Keratinocyte (primary cell): ENCODE measurements at regions not wholly inside any gene's neighbourhood (a gene's known extent, or its start where the extent isn't known, plus 50 kb on each side); places are given as distances from the start of the nearest gene placed in this dataset.
A peak's percentile ranks its signal among the peaks of the same experiment; 100 is the strongest.

ENCODE experiments used
- DNase-seq: peaks from one replicate; pipeline ENCODE4 v3.0.0-alpha.2; 2011; ENCODE audit warnings: low read depth, missing footprints, low spot score
- FAIRE-seq: peaks from 2 replicates; lab custom pipeline; 2011; peaks lifted over from hg19 to GRCh38; lab: Jason Lieb, UNC
- H2AFZ ChIP-seq: 2 replicates; pipeline ENCODE4 v1.6.0; 2012; ENCODE audit warnings: low read length, control low read depth, inconsistent platforms; ENCODE audit not compliant: control insufficient read depth
- H3K27ac ChIP-seq: 2 replicates; pipeline ENCODE4 v1.5.1; 2011; ENCODE audit warnings: low read length; ENCODE audit not compliant: control insufficient read depth, insufficient read depth
- H3K27me3 ChIP-seq: 3 replicates; pipeline ENCODE4 v1.6.0; 2011; ENCODE audit warnings: low read length; ENCODE audit not compliant: control insufficient read depth, insufficient read depth; ENCODE audit errors: extremely low read depth
- H3K36me3 ChIP-seq, 2 experiments: 2 replicates in 1 of 2; 3 replicates in 1 of 2; pipeline ENCODE4 v1.5.1; 2011; ENCODE audit warnings: low read length in 2 of 2, mild to moderate bottlenecking in 1 of 2; ENCODE audit not compliant: control insufficient read depth in 2 of 2, insufficient read depth in 2 of 2; ENCODE audit errors: extremely low read depth in 1 of 2
- H3K4me1 ChIP-seq: 3 replicates; pipeline ENCODE4 v1.5.1; 2011; ENCODE audit warnings: low read length; ENCODE audit not compliant: control insufficient read depth, insufficient read depth; ENCODE audit errors: extremely low read depth
- H3K4me2 ChIP-seq: 3 replicates; pipeline ENCODE4 v1.6.0; 2011; ENCODE audit warnings: low read depth, low read length; ENCODE audit not compliant: control insufficient read depth, insufficient read depth; ENCODE audit errors: extremely low read depth
- H3K4me3 ChIP-seq, 3 experiments: fragments of 200-600 bp in 1 of 3; sonication (generic) in 1 of 3; 2 replicates in 2 of 3; 3 replicates in 1 of 3; pipeline ENCODE4 v1.5.1; 2011 to 2016; ENCODE audit warnings: low read length in 3 of 3, mild to moderate bottlenecking in 3 of 3, control low read depth in 2 of 3, inconsistent platforms in 1 of 3, low read depth in 1 of 3, mixed read lengths in 1 of 3, mixed run types in 1 of 3, moderate library complexity in 1 of 3; ENCODE audit not compliant: control insufficient read depth in 2 of 3, insufficient read depth in 2 of 3; ENCODE audit errors: extremely low read depth in 1 of 3
- H3K79me2 ChIP-seq: 2 replicates; pipeline ENCODE4 v1.6.0; 2012; ENCODE audit warnings: low read length; ENCODE audit not compliant: control insufficient read depth, insufficient read depth
- H3K9ac ChIP-seq: 3 replicates; pipeline ENCODE4 v1.6.0; 2011; ENCODE audit warnings: low read length; ENCODE audit not compliant: control insufficient read depth, insufficient read depth; ENCODE audit errors: extremely low read depth
- H3K9me1 ChIP-seq: 3 replicates; pipeline ENCODE4 v1.6.0; 2011; ENCODE audit warnings: low read length; ENCODE audit not compliant: control insufficient read depth, insufficient read depth; ENCODE audit errors: extremely low read depth
- H3K9me3 ChIP-seq: 2 replicates; pipeline ENCODE4 v1.5.1; 2012; ENCODE audit warnings: low read depth, low read length; ENCODE audit not compliant: control insufficient read depth
- H4K20me1 ChIP-seq: 3 replicates; pipeline ENCODE4 v1.6.0; 2011; ENCODE audit warnings: low read length; ENCODE audit not compliant: control insufficient read depth, insufficient read depth; ENCODE audit errors: extremely low read depth
- CTCF ChIP-seq, 3 experiments: IDR thresholded peaks in 1 of 3; conservative IDR thresholded peaks in 1 of 3; optimal IDR thresholded peaks in 1 of 3; 2 replicates in 2 of 3; 3 replicates in 1 of 3; pipeline versions ENCODE3 to v1.5.1; 2011; ENCODE audit warnings: low read length in 3 of 3, mild to moderate bottlenecking in 3 of 3, moderate library complexity in 2 of 3, control low read depth in 1 of 3, inconsistent platforms in 1 of 3; ENCODE audit not compliant: insufficient read depth in 2 of 3; ENCODE audit errors: extremely low read depth in 1 of 3
- EZH2 ChIP-seq: IDR thresholded peaks from one replicate; pipeline ENCODE4 v1.6.1; 2012; ENCODE audit warnings: inconsistent platforms, mild to moderate bottlenecking, low read length, moderate library complexity
- dilution Hi-C: fragments of 300-500 bp; cut with MboI; formaldehyde crosslinking; loops from one replicate; pipeline ENCODE4 v1.7.0; 2020; ENCODE audit warnings: low sequenced_read_pairs; ENCODE audit not compliant: extremely low pct_ligation_motif_present

GRCh38 chr5:1944408-1944807 is 61.7 kb upstream of the IRX4 start:
- no peaks in the 10 kb centered on the region for H4K20me1 ChIP-seq
- H3K9me3 ChIP-seq, result peaks cover 1% of the 10 kb centered on the region
- dilution Hi-C loops, result no loop called here
- DNase-seq (no peak), FAIRE-seq (no peak)
- TF ChIP-seq EZH2 (no peak), CTCF (optimal IDR thresholded peaks at IDR 0.05 in 1 of 3, IDR thresholded peaks at IDR 0.05 in 1 of 3, conservative IDR thresholded peaks at IDR 0.05 in 1 of 3; ENCODE audit: extremely low read depth in 1 of 3, insufficient read depth in 2 of 3, low read length in 3 of 3) (no peak)
- no peaks in the 10 kb centered on the region for H3K9me1 ChIP-seq
- H3K9ac ChIP-seq, result peak overlapping the region; percentile 36
- H3K27me3 ChIP-seq, result no peaks in the 10 kb centered on the region
- no peaks in the 10 kb centered on the region for H3K36me3 ChIP-seq
- peaks cover 34% of the 10 kb centered on the region for H3K4me1 ChIP-seq
- peak overlapping the region; percentile 63 for H3K27ac ChIP-seq
- H3K4me2 ChIP-seq, result no peak overlapping the region
- H3K4me3 ChIP-seq, result no peak overlapping the region
- no peaks in the 10 kb centered on the region for H3K79me2 ChIP-seq
- H2AFZ ChIP-seq, result no peak overlapping the region

- dilution Hi-C loops, result no loop called here
- TF ChIP-seq EZH2 (no peak), CTCF (optimal IDR thresholded peaks at IDR 0.05 in 1 of 3, IDR thresholded peaks at IDR 0.05 in 1 of 3, conservative IDR thresholded peaks at IDR 0.05 in 1 of 3; ENCODE audit: extremely low read depth in 1 of 3, insufficient read depth in 2 of 3, low read length in 3 of 3) (no peak)
- H3K36me3 ChIP-seq, result no peaks in the 10 kb centered on the region
- H3K4me3 ChIP-seq, result peak overlapping the region in 2 of 3 experiments; percentile 4
- peak overlapping the region; percentile 63 for H3K27ac ChIP-seq
- H3K9ac ChIP-seq, result peak overlapping the region; percentile 54
- DNase-seq (no peak), FAIRE-seq (peak; percentile 80)
- no peaks in the 10 kb centered on the region for H4K20me1 ChIP-seq
- H2AFZ ChIP-seq, result peak overlapping the region; percentile 74
- peaks cover 27% of the 10 kb centered on the region for H3K4me1 ChIP-seq
- H3K79me2 ChIP-seq, result no peaks in the 10 kb centered on the region
- peak overlapping the region; percentile 55 for H3K4me2 ChIP-seq
- H3K9me1 ChIP-seq, result no peaks in the 10 kb centered on the region
- H3K9me3 ChIP-seq, result peaks cover 1% of the 10 kb centered on the region
- no peaks in the 10 kb centered on the region for H3K27me3 ChIP-seq
Observed at GRCh38 chr5:1943481-1943880, 60.8 kb upstream of the IRX4 start.
